Caco-2 (cell line): ENCODE measurements at regions not wholly inside any gene's neighbourhood (a gene's known extent, or its start where the extent isn't known, plus 50 kb on each side); places are given as distances from the start of the nearest gene placed in this dataset.

ENCODE experiments used
- BruUV-seq: library from RNA; stranded (reverse); fragments of 400-500 nt; replicated peaks from 2 replicates; lab custom pipeline; 2021; lab: Mats Ljungman, UMichigan
- CTCF ChIA-PET: fragments of 300-600 bp; sonication (Branson Sonifier 250); formaldehyde crosslinking; loops from one replicate; lab custom pipeline; 2022; ENCODE audit warnings: antibody characterized with exemption; lab: Charles Lee
- POLR2A ChIA-PET: fragments of 300-600 bp; sonication (Branson Sonifier 250); formaldehyde crosslinking; loops from one replicate; lab custom pipeline; 2022; ENCODE audit warnings: antibody characterized with exemption; lab: Charles Lee
- DNase-seq, 2 experiments: peaks; one replicate each; pipeline versions ENCODE4 v3.0.0 to v3.0.0-alpha.2; 2020 to 2022
- H3K27me3 ChIP-seq: replicated peaks from 2 replicates; pipeline ENCODE4 v1.6.0; 2011; ENCODE audit warnings: low read length; ENCODE audit not compliant: control insufficient read depth, insufficient read depth
- H3K36me3 ChIP-seq: 2 replicates; pipeline ENCODE4 v1.5.1; 2011; ENCODE audit warnings: low read length; ENCODE audit not compliant: control insufficient read depth, insufficient read depth
- H3K4me1 ChIP-seq: fragments of 250-450 bp; sonication (Bioruptor Pico); 2 replicates; pipeline ENCODE4 v1.5.1; 2020; ENCODE audit warnings: mild to moderate bottlenecking
- H3K4me3 ChIP-seq: 2 replicates; pipeline ENCODE4 v1.5.1; 2011; ENCODE audit warnings: low read depth, mild to moderate bottlenecking, control low read depth, low read length
- H3K9me3 ChIP-seq: fragments of 250-450 bp; sonication (Bioruptor Pico); 2 replicates; pipeline ENCODE4 v1.5.1; 2020; ENCODE audit warnings: mild to moderate bottlenecking, moderate library complexity
- H3K27ac Mint-ChIP-seq: one replicate; pipeline ENCODE4 v1.8.0; 2022; ENCODE audit warnings: mixed read lengths; ENCODE audit not compliant: unreplicated experiment
- H3K27me3 Mint-ChIP-seq: one replicate; pipeline ENCODE4 v1.8.0; 2022; ENCODE audit warnings: mixed read lengths; ENCODE audit not compliant: insufficient read depth, unreplicated experiment
- H3K36me3 Mint-ChIP-seq: one replicate; pipeline ENCODE4 v1.8.0; 2022; ENCODE audit warnings: mild to moderate bottlenecking, mixed read lengths; ENCODE audit not compliant: insufficient read depth, unreplicated experiment
- H3K4me1 Mint-ChIP-seq: one replicate; pipeline ENCODE4 v1.8.0; 2022; ENCODE audit warnings: low read depth, mixed read lengths; ENCODE audit not compliant: unreplicated experiment
- H3K4me3 Mint-ChIP-seq: one replicate; pipeline ENCODE4 v1.8.0; 2022; ENCODE audit warnings: mild to moderate bottlenecking, moderate library complexity, mixed read lengths; ENCODE audit not compliant: unreplicated experiment
- H3K9me3 Mint-ChIP-seq: one replicate; pipeline ENCODE4 v1.8.0; 2022; ENCODE audit warnings: mixed read lengths; ENCODE audit not compliant: unreplicated experiment
- intact Hi-C: fragments of 100-400 bp; cut with micrococcal nuclease; formaldehyde crosslinking; loops from one replicate; pipeline ENCODE4 v1.10.0; 2022; ENCODE audit not compliant: unreplicated experiment
- TF ChIP-seq, protein P1 (sequence below), 2 experiments: fragments of 200-600 bp in 1 of 2; IDR thresholded peaks; 1 replicate in 1 of 2; 2 replicates in 1 of 2; pipeline versions ENCODE4 v1.5.1 to v1.8.0; 2011 to 2022; ENCODE audit warnings: antibody characterized with exemption in 1 of 2, control low read depth in 1 of 2, inconsistent platforms in 1 of 2, low read depth in 1 of 2, low read length in 1 of 2, mild to moderate bottlenecking in 1 of 2, moderate library complexity in 1 of 2; ENCODE audit not compliant: insufficient read depth in 1 of 2, severe bottlenecking in 1 of 2, unreplicated experiment in 1 of 2

DNA sequence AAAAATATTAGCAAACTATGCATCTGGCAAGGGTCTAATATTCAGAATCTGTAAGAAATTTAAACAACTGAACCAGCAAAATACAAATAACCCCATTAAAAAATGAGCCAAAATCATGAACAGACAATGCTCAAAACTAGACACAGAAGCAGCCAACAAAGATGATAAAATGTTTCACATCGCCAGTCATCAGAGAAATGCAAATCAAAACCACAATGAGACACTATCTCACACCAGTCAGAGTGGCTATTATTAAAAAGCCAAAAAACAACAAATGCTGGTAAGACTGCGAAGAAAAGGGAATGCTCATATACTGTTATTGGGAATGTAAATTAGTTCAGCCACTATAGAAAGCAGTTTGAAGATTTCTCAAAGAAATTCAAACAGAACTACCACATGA is 201.3 kb upstream of the CPEB2 start:
- H3K4me3 ChIP-seq = no peak overlapping the region
- H3K4me1 ChIP-seq = no peaks in the 10 kb centered on the region
- TF ChIP-seq, protein P1, sequence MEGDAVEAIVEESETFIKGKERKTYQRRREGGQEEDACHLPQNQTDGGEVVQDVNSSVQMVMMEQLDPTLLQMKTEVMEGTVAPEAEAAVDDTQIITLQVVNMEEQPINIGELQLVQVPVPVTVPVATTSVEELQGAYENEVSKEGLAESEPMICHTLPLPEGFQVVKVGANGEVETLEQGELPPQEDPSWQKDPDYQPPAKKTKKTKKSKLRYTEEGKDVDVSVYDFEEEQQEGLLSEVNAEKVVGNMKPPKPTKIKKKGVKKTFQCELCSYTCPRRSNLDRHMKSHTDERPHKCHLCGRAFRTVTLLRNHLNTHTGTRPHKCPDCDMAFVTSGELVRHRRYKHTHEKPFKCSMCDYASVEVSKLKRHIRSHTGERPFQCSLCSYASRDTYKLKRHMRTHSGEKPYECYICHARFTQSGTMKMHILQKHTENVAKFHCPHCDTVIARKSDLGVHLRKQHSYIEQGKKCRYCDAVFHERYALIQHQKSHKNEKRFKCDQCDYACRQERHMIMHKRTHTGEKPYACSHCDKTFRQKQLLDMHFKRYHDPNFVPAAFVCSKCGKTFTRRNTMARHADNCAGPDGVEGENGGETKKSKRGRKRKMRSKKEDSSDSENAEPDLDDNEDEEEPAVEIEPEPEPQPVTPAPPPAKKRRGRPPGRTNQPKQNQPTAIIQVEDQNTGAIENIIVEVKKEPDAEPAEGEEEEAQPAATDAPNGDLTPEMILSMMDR (IDR thresholded peaks at IDR 0.05; ENCODE audit: insufficient read depth in 1 of 2, low read depth in 1 of 2, low read length in 1 of 2, severe bottlenecking in 1 of 2, unreplicated experiment in 1 of 2) = no peak
- H3K27ac Mint-ChIP-seq = no peak overlapping the region
- H3K4me3 Mint-ChIP-seq = no peak overlapping the region
- H3K9me3 ChIP-seq = no peaks in the 10 kb centered on the region
- H3K27me3 ChIP-seq = no peaks in the 10 kb centered on the region
- ChIA-PET POLR2A (no interaction called here), CTCF (no interaction called here)
- intact Hi-C loops = no loop called here
- no peaks in the 10 kb centered on the region for H3K4me1 Mint-ChIP-seq
- no peaks in the 10 kb centered on the region for H3K27me3 Mint-ChIP-seq
- no peaks in the 10 kb centered on the region for H3K36me3 ChIP-seq
- peaks cover 20% of the 10 kb centered on the region for H3K9me3 Mint-ChIP-seq
- DNase-seq = no peak
- H3K36me3 Mint-ChIP-seq = peaks cover 5% of the 10 kb centered on the region
- no TSS peak for BruUV-seq

DNA sequence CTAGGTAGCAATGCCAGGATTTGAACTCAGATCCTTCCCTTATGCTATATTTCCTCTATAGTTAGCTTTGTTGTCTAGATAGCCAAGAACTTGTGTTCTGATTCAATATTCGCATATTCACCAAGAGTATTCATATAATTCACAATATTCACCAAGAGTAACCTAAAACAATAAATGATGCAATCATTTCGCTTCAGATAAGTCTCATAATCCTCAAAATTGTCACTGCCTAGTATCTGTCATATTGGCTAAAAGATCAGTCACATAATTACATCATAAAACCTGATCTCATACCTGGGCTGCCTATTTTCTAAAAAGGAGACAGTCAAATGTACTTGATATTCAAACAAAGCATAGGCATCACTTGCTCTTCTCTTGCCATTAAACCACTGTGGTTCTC is 199.7 kb upstream of the CPEB2 start:
- Mint-ChIP-seq H3K4me3 (no peak overlapping the region), H3K36me3 (peaks cover 5% of the 10 kb centered on the region), H3K4me1 (no peaks in the 10 kb centered on the region), H3K27me3 (no peaks in the 10 kb centered on the region), H3K27ac (no peak overlapping the region), H3K9me3 (peaks cover 9% of the 10 kb centered on the region)
- Histone ChIP-seq H3K9me3 (no peaks in the 10 kb centered on the region), H3K4me1 (no peaks in the 10 kb centered on the region), H3K27me3 (no peaks in the 10 kb centered on the region), H3K4me3 (no peak overlapping the region), H3K36me3 (no peaks in the 10 kb centered on the region)
- intact Hi-C loops = no loop called here
- CTCF ChIA-PET = no interaction called here
- TF ChIP-seq, protein P1 (IDR thresholded peaks at IDR 0.05; ENCODE audit: insufficient read depth in 1 of 2, low read depth in 1 of 2, low read length in 1 of 2, severe bottlenecking in 1 of 2, unreplicated experiment in 1 of 2) = no peak
- DNase-seq = no peak
- POLR2A ChIA-PET = no interaction called here
- BruUV-seq = no TSS peak

- no peaks in the 10 kb centered on the region for H3K36me3 ChIP-seq
- H3K9me3 ChIP-seq = no peaks in the 10 kb centered on the region
- Mint-ChIP-seq H3K27me3 (no peaks in the 10 kb centered on the region), H3K9me3 (no peaks in the 10 kb centered on the region), H3K36me3 (no peaks in the 10 kb centered on the region), H3K4me1 (no peaks in the 10 kb centered on the region), H3K4me3 (no peak overlapping the region), H3K27ac (no peak overlapping the region)
- no peak for DNase-seq
- ChIA-PET CTCF (no interaction called here), POLR2A (no interaction called here)
- TF ChIP-seq, protein P1 (IDR thresholded peaks at IDR 0.05; ENCODE audit: insufficient read depth in 1 of 2, low read depth in 1 of 2, low read length in 1 of 2, severe bottlenecking in 1 of 2, unreplicated experiment in 1 of 2) = no peak
- no peaks in the 10 kb centered on the region for H3K4me1 ChIP-seq
- H3K4me3 ChIP-seq = no peak overlapping the region
- intact Hi-C loops = no loop called here
- H3K27me3 ChIP-seq = no peaks in the 10 kb centered on the region
- BruUV-seq = no TSS peak
Measured at GRCh38 chr4:14807856-14808255, 194.4 kb upstream of the CPEB2 start.
